ENCODE measurements at regions not wholly inside any gene's neighbourhood (a gene's known extent, or its start where the extent isn't known, plus 50 kb on each side); places are given as distances from the start of the nearest gene placed in this dataset.

GRCh38 chr22:49623176-49623575 lies 204.5 kb downstream of the BRD1 start:
- no peak for DNase-seq (ENCODE audit: low read depth)

GRCh38 chr22:49622241-49623105 lies 205.2 kb downstream of the BRD1 start:
- no peak for DNase-seq (ENCODE audit: low read depth)

- no peak for DNase-seq (ENCODE audit: low read depth)
These were observed 206.0 kb downstream of the BRD1 start for GRCh38 chr22:49621601-49622210.

- no peak for DNase-seq (ENCODE audit: low read depth)
These were observed 207.0 kb downstream of the BRD1 start for GRCh38 chr22:49620666-49621065.

- no peak for DNase-seq (ENCODE audit: low read depth)
These were observed 207.6 kb downstream of the BRD1 start for GRCh38 chr22:49620003-49620556.

GRCh38 chr22:49619301-49619700 lies 208.4 kb downstream of the BRD1 start:
- DNase-seq (ENCODE audit: low read depth), result no peak

- DNase-seq (ENCODE audit: low read depth), result no peak
These were observed 209.1 kb downstream of the BRD1 start for GRCh38 chr22:49618677-49618953.

- DNase-seq (ENCODE audit: low read depth), result no peak
These were observed 209.6 kb downstream of the BRD1 start for GRCh38 chr22:49617866-49618676.

GRCh38 chr22:49617264-49617663 lies 210.4 kb downstream of the BRD1 start:
- DNase-seq (ENCODE audit: low read depth), result no peak

- DNase-seq (ENCODE audit: low read depth), result no peak
These were observed 211.1 kb downstream of the BRD1 start for GRCh38 chr22:49616356-49617231.

- DNase-seq (ENCODE audit: low read depth), result no peak
These were observed 212.4 kb downstream of the BRD1 start for GRCh38 chr22:49614966-49615965.

- DNase-seq (ENCODE audit: low read depth), result no peak
These were observed 214.0 kb downstream of the BRD1 start for GRCh38 chr22:49613511-49614270.

- DNase-seq (ENCODE audit: low read depth), result no peak
These were observed 214.6 kb downstream of the BRD1 start for GRCh38 chr22:49613108-49613507.

GRCh38 chr22:49609207-49609876 lies 218.3 kb downstream of the BRD1 start:
- no peak for DNase-seq (ENCODE audit: low read depth)

GRCh38 chr22:49608660-49609059 lies 219.0 kb downstream of the BRD1 start:
- no peak for DNase-seq (ENCODE audit: low read depth)

GRCh38 chr22:49608228-49608627 lies 219.4 kb downstream of the BRD1 start:
- no peak for DNase-seq (ENCODE audit: low read depth)

- DNase-seq (ENCODE audit: low read depth), result no peak
These were observed 219.9 kb downstream of the BRD1 start for GRCh38 chr22:49607821-49608220.

- DNase-seq (ENCODE audit: low read depth), result no peak
These were observed 220.9 kb downstream of the BRD1 start for GRCh38 chr22:49606562-49607290.
